Stomach (tissue), 8 donors: ENCODE measurements at regions not wholly inside any gene's neighbourhood (a gene's known extent, or its start where the extent isn't known, plus 50 kb on each side); places are given as distances from the start of the nearest gene placed in this dataset.
"Not testable (repeated sequence)": the region's sequence is repeated elsewhere in the genome, so short reads cannot be mapped to it uniquely, and the experiment has no call there.

Experiments used
- DNase-seq, 2 donors: peaks; one replicate each; pipeline versions ENCODE4 v3.0.0 to v3.0.0-alpha.2; 2013 to 2019
- H3K27ac ChIP-seq, 5 donors: fragments of 200-600 bp in 4 of 5; sonication (generic) in 4 of 5; one replicate each; pipeline ENCODE4 v1.5.1; 2013 to 2019; ENCODE audit warnings: mild to moderate bottlenecking in 1 of 5, moderate library complexity in 1 of 5
- H3K27me3 ChIP-seq, 3 donors: fragments of 200-600 bp; sonication (generic); one replicate each; pipeline ENCODE4 v1.5.1; 2017 to 2019; ENCODE audit warnings: mixed run types in 1 of 3
- H3K36me3 ChIP-seq, 4 donors: fragments of 200-600 bp; sonication (generic); 1 replicate in 3 of 4; 2 replicates in 1 of 4; pipeline ENCODE4 v1.5.1; 2016 to 2019
- H3K4me1 ChIP-seq, 4 donors: fragments of 200-600 bp; sonication (generic); one replicate each; pipeline ENCODE4 v1.5.1; 2016 to 2019
- H3K4me3 ChIP-seq, 4 donors: fragments of 200-600 bp; sonication (generic) in 3 of 4; one replicate each; pipeline ENCODE4 v1.5.1; 2016 to 2019; ENCODE audit warnings: mild to moderate bottlenecking in 1 of 4
- H3K9me3 ChIP-seq, 4 donors: fragments of 200-600 bp; sonication (generic); one replicate each; pipeline ENCODE4 v1.5.1; 2016 to 2019
- WGBS, 5 donors: extraction: QIAGEN DNeasy Blood & Tissue Kit in 3 of 5; methylation state at CpG; one replicate each; pipeline versions ENCODE4 v1.1.5 to v1.1.7; 2013 to 2018; 5-methylcytosine and 5-hydroxymethylcytosine counted together
- intact Hi-C: fragments of 100-400 bp; cut with DNase I; formaldehyde crosslinking; loops from one replicate; pipeline ENCODE4 v1.15.1; 2023; ENCODE audit warnings: low total_unique reads
- donor health status: healthy with polysubstance abuse.
- donor health status: Bipolar disorder and iron deficiency.
- donor health status: healthy.

DNA sequence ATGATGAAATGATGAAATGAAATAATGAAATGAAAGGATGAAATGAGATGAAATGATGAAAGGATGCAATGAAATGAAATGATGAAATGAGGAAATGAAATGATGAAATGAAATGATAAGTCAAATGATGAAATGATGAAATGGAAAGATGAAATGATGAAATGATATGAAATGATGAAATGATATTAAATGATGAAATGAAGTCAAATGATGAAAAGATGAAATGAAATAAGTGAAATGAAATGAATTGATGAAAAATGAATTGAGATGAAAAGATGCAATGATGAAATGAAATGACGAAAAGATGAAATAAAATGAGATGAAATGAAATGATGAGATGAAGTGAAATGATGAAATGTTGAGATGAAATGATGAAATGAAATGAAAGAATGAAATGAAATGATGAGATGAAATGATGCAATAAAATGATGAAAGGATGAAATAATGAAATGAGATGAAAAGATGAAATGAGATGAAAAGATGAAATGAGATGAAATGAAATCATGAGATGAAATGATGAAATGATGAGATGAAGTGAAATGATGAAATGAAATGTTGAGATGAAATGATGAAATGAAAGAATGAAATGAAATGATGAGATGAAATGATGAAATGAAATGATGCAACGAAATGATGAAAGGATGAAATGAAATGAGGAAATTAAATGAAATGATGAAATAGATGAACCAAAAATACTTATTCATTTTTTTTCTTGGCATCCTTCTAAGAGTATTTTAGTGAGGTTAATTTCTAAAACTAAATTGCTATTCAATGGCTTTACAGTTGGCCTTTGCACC is 139.8 kb upstream of the ERV3-1 start:
- 76 to 97% (median 85%) methylated on average over 2 of the region's 2 CpGs for WGBS, 5 donors
- H3K9me3 ChIP-seq, H3K27ac ChIP-seq, H3K4me3 ChIP-seq, intact Hi-C loops, DNase-seq, H3K27me3 ChIP-seq, H3K36me3 ChIP-seq, H3K4me1 ChIP-seq: not testable (repeated sequence)

DNA sequence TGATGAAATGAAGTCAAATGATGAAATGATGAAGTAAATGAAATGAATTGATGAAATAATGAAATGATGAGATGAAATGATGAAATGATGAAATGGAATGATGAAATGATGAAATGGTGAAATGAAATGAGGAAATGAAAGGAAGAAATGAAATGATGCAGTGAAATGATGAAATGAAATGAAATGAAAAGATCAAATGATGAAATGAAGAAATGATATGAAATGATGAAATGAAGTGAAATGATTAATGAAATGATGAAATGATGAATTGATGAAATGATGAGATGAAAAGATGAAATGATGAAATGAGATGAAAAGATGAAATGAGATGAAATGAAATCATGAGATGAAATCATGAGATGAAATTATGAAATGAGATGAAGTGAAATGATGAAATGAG is 139.2 kb upstream of the ERV3-1 start:
- H3K4me1 ChIP-seq, H3K27me3 ChIP-seq, intact Hi-C loops, H3K27ac ChIP-seq, H3K4me3 ChIP-seq, H3K36me3 ChIP-seq, H3K9me3 ChIP-seq: not testable (repeated sequence)
- DNase-seq: peak in 1 of 2 donors; percentile 1

DNA sequence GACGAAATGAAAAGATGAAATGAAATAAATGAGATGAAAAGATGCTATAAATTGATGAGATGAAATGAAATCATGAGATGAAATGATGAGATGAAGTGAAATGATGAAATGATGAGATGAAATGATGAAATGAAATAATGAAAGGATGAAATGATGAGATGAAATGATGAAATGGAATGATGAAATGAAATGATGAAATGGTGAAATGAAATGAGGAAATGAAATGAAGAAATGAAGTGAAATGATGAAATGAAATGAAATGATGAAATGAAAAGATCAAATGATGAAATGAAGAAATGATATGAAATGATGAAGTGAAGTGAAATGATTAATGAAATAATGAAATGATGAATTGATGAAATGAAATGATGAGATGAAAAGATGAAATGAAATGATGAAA is 138.5 kb upstream of the ERV3-1 start:
- H3K9me3 ChIP-seq, H3K4me3 ChIP-seq, H3K4me1 ChIP-seq, DNase-seq, H3K36me3 ChIP-seq, H3K27me3 ChIP-seq, intact Hi-C loops, H3K27ac ChIP-seq: not testable (repeated sequence)
- 48 to 91% (median 77%) methylated on average over 1 of the region's 1 CpG for WGBS, 5 donors

DNA sequence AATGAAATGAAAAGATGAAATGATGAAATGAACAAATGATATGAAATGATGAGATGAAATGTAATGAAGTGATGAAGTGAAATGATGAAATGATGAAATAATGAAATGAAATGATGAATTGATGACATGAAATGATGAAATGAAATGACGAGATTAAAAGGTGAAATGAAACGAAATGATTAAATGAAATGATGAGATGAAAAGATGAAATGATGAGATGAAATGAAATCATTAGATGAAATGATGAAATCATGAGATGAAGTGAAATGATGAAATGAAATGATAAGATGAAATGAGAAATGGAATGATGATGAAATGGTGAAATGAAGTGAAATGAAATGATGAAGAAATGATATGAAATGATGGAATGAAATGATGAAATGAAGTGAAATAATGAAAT is 138.1 kb upstream of the ERV3-1 start:
- intact Hi-C loops, H3K9me3 ChIP-seq, H3K4me1 ChIP-seq, H3K27ac ChIP-seq, H3K36me3 ChIP-seq, H3K4me3 ChIP-seq, H3K27me3 ChIP-seq, DNase-seq: not testable (repeated sequence)
- WGBS, 5 donors: 90 to 98% (median 92%) methylated on average over 2 of the region's 2 CpGs

DNA sequence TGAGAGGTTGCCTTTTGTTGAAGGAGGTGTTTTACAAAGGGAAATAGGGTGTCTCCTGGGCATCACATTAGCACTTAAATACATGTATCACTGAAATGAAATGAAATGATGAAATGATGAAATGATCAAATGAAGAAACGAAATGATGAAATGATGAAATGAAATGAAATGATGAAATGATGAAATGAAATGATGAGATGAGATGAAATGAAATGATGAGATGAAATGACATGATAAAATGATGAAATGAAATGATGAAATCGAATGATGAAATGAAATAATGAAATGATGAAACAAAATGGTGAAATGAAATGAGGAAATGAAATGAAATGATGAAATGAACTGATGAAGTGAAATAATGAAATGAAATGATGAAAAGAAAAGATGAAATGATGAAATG is 137.6 kb upstream of the ERV3-1 start:
- WGBS, 5 donors: 72 to 89% (median 76%) methylated on average over 2 of the region's 2 CpGs
- H3K9me3 ChIP-seq, H3K4me3 ChIP-seq, H3K27me3 ChIP-seq, H3K4me1 ChIP-seq, H3K27ac ChIP-seq, intact Hi-C loops, H3K36me3 ChIP-seq, DNase-seq: not testable (repeated sequence)

DNA sequence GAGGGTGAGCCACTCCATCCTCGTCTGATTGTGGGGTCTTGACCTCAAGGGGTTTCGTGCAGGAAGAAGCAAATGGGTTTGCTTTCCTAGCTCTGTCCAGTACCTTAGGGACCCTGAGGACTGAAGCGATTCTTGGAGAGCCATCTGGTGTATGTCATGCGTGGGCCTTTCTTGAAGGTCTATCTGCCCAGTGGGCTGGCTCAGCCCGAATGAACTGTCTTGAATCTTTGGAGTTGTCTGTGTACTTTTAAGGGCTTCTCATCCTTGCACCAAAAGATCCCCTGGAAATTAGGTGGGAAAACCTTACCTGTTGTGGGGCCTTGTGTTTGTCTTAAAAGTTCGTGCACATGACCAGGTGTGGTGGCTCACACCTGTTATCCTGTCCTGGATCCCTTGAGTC is 135.4 kb upstream of the ERV3-1 start:
- H3K36me3 ChIP-seq, H3K27ac ChIP-seq, H3K27me3 ChIP-seq, H3K4me3 ChIP-seq, H3K4me1 ChIP-seq, H3K9me3 ChIP-seq, intact Hi-C loops: not testable (repeated sequence)
- WGBS, 5 donors: 80 to 93% (median 85%) methylated on average over 3 to 4 of the region's 6 CpGs
- peak in 1 of 2 donors; percentile 0 for DNase-seq

DNA sequence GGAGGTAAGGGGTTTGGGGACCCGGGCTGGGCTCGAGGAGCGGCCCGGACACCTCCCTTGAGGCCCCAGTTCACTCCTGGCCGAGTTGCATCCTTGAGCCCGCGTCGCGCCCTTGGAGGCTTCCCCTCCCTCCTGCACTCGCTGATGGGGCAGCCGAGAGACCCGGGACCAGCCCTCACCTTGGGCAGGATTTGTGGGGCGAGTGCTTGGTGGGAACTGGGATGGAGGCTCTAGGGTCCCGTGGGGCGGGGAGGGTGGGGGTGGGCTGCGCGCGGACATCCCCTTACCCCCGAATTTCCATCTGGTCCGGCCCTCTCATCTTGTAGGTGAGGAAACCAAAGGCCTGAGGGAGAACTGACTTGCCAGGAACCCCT is 134.9 kb upstream of the ERV3-1 start:
- intact Hi-C loops, H3K4me1 ChIP-seq, H3K27me3 ChIP-seq, H3K9me3 ChIP-seq, H3K36me3 ChIP-seq, H3K27ac ChIP-seq: not testable (repeated sequence)
- 20 to 51% (median 31%) methylated on average over 1 to 16 of the region's 20 CpGs; no CpG with 5 or more reads in 1 of the 5 donors for WGBS, 5 donors
- peak in 1 of 2 donors; percentile 4 for DNase-seq
- H3K4me3 ChIP-seq: peak overlapping the region in 2 of 4 donors; percentile 3 to 46

DNA sequence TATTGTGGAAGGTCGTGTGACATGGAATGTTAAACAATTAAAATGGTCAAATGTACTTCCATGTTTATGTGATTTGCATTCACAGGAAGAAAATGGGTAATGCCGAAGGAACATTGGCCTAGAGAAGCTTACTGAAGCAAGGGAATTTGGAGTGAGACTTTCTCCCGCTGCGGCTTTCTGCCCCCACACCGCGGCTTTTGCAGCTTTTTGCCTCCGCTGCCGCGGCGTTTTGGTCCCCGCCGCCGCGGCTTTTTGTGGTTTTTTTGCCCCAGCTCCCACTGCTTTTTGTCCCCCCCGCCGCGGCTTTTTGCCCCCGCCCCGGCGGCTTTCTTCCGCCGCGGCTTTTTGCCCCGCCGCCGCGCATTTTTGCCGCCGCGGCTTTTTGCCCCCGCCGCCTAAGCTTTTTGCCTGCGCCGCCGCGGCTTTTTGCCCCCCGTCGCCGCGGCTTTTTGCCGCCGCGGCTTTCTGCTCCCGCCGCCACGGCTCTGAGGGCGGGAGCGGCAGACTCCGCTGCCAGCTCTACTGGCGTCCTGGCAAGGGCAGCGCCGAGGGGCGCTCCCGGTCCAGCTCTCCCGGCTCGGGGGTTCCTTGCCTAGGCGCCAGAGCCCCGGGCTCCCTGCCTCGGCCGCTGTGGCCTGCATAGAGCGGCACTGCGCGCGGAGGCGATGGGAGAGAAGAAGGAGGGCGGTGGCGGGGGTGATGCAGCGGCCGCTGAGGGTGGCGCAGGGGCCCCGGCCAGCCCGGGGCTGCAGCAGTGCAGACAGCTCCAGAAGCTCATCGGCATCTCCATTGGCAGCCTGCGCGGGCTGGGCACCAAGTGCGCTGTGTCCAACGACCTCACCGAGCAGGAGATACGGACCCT is 134.3 kb upstream of the ERV3-1 start:
- DNase-seq: peak in 1 of 2 donors; percentile 1
- H3K36me3 ChIP-seq, intact Hi-C loops, H3K27me3 ChIP-seq, H3K9me3 ChIP-seq, H3K4me1 ChIP-seq: not testable (repeated sequence)
- Histone ChIP-seq H3K27ac (peak overlapping the region in 1 of 5 donors; percentile 60), H3K4me3 (peak overlapping the region in 3 of 4 donors; percentile 3 to 46 (median 15))
- WGBS, 5 donors: 0 to 3% methylated on average over 14 to 28 of the region's 79 CpGs; no CpG with 5 or more reads in 3 of the 5 donors

DNA sequence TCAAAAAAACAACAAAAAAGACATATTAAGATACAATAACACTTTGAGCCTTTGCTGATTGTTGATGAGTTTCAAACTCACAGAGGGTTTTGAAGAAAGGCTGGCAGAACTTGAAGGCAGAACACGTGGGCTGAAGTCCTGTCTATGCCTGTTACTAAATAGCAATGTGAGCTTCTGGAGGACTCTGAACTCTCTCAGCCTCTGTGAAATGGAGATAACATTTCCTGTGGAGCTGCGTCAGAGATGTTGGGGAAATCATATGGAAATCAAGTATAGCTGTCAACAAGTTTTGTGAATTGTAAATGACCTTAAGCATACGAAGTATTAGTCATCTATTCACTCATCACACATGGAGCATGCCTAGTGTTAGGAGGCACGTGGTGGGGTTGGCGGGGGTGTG is 130.4 kb upstream of the ERV3-1 start:
- no CpG with 5 or more reads among the region's 5 CpGs for WGBS, 5 donors
- H3K9me3 ChIP-seq, intact Hi-C loops, H3K27ac ChIP-seq, DNase-seq, H3K36me3 ChIP-seq, H3K27me3 ChIP-seq, H3K4me1 ChIP-seq, H3K4me3 ChIP-seq: not testable (repeated sequence)

DNA sequence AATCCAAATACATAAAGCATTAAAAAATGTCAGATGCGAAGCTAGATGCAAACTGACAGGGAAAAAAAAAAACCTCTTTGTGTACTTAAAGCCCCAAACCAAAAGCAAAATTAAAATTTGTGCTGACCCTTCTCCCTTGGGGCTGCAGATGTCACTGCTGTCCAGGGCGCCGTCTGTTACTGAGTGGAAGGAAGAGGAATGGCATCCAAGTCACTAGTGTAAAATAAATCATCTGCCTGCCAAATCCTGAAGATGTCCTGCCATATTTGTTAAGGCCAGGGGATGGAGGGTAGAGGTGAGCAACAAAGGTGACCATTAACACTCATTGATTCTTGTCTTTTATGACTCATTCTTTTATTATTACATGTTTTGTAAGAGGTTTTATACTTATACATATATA is 126.6 kb upstream of the ERV3-1 start:
- H3K27ac ChIP-seq, H3K27me3 ChIP-seq, DNase-seq, H3K36me3 ChIP-seq, H3K4me3 ChIP-seq, intact Hi-C loops, H3K4me1 ChIP-seq, H3K9me3 ChIP-seq: not testable (repeated sequence)
- WGBS, 5 donors: no CpG with 5 or more reads among the region's 3 CpGs

DNA sequence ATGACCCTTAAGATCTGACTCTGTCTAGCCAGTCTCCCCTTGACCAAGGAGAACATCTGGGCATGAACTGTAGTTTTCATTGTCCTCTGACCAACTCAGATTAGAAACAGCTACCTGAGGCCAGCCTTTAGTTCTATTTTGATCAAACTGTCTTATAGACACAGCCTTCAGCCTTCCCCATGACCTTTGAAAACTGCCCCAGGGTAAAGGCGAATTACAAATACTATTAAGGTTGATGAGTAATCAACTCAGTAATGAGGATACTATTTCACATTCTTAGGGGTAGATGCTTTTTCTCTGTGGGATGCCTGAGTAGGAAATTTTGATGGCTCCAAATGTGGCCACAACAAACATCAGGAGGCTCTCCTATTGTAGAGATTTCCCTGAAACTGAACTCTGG is 125.8 kb upstream of the ERV3-1 start:
- intact Hi-C loops, H3K4me3 ChIP-seq, H3K4me1 ChIP-seq, DNase-seq, H3K27ac ChIP-seq, H3K36me3 ChIP-seq, H3K9me3 ChIP-seq, H3K27me3 ChIP-seq: not testable (repeated sequence)
- no CpG with 5 or more reads among the region's 1 CpG for WGBS, 5 donors

DNA sequence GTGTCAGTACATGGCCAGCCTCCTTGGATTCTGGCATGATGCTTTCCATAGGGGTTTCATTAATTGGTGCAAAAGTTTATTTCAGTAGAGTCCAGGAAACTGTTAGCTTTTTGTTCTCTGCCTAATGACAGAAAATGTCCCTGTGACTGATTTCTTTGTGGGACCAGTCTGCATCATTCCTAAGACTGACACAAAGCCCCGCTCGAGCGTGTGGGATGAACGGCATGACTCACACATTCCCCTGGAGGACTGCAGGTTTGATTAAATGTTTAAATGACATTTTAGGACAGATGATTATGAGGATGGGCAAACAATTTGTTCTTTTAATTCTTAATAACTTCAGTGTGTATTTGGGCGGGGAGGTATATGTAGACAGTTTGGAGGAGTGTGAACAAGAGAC is 120.9 kb upstream of the ERV3-1 start:
- H3K27me3 ChIP-seq, H3K9me3 ChIP-seq, DNase-seq, intact Hi-C loops, H3K4me3 ChIP-seq, H3K36me3 ChIP-seq, H3K27ac ChIP-seq, H3K4me1 ChIP-seq: not testable (repeated sequence)
- WGBS, 5 donors: no CpG with 5 or more reads among the region's 5 CpGs
